IMR-90 (cell line): ENCODE measurements at regions not wholly inside any gene's neighbourhood (a gene's known extent, or its start where the extent isn't known, plus 50 kb on each side); places are given as distances from the start of the nearest gene placed in this dataset.

Experiments
- ATAC-seq: fragments of 200-7000 bp; cut with Tn5 transposase; 2 replicates; pipeline ENCODE4 v1.9.1; 2020; ENCODE audit warnings: low read depth, mild to moderate bottlenecking, moderate library complexity
- BruUV-seq: library from RNA; stranded (reverse); fragments of 400-500 nt; replicated peaks from 2 replicates; lab custom pipeline; 2021; lab: Mats Ljungman, UMichigan
- CTCF ChIA-PET: fragments of 300-600 bp; formaldehyde crosslinking; extraction: SDS; loops from one replicate; lab custom pipeline; 2021; ENCODE audit warnings: antibody characterized with exemption; lab: Yijun Ruan, JAX
- POLR2A ChIA-PET: fragments of 300-600 bp; sonication (Branson Sonifier 250); formaldehyde crosslinking; loops from one replicate; lab custom pipeline; 2022; ENCODE audit warnings: antibody characterized with exemption; ENCODE audit not compliant: unreplicated experiment; lab: Charles Lee
- DNase-seq: peaks from one replicate; pipeline ENCODE4 v3.0.0; 2013
- H2AFZ ChIP-seq: replicated peaks from 2 replicates; pipeline ENCODE3; 2013; ENCODE audit warnings: low read length, mild to moderate bottlenecking; ENCODE audit not compliant: poor library complexity
- H2AK5ac ChIP-seq: 2 replicates; pipeline ENCODE4 v1.6.1; 2013; ENCODE audit warnings: low read depth, low read length, inconsistent platforms
- H2AK9ac ChIP-seq: replicated peaks from 2 replicates; pipeline ENCODE3; 2013; ENCODE audit warnings: mild to moderate bottlenecking, low read depth, low read length, moderate library complexity; ENCODE audit not compliant: poor library complexity
- H2BK120ac ChIP-seq: 2 replicates; pipeline ENCODE4 v1.6.1; 2013; ENCODE audit warnings: low read depth, low read length, inconsistent platforms
- H2BK15ac ChIP-seq: 3 replicates; pipeline ENCODE4 v1.6.1; 2013; ENCODE audit warnings: low read depth, low read length, inconsistent platforms
- H2BK20ac ChIP-seq: 2 replicates; pipeline ENCODE4 v1.6.1; 2013; ENCODE audit warnings: low read depth, mild to moderate bottlenecking, inconsistent platforms, low read length, moderate library complexity
- H2BK5ac ChIP-seq: 2 replicates; pipeline ENCODE4 v1.6.1; 2013; ENCODE audit warnings: mild to moderate bottlenecking, low read depth, low read length, inconsistent platforms; ENCODE audit not compliant: poor library complexity, severe bottlenecking
- H3K14ac ChIP-seq: replicated peaks from 2 replicates; pipeline ENCODE4 v1.6.1; 2013; ENCODE audit warnings: low read depth, low read length, inconsistent platforms
- H3K18ac ChIP-seq: 2 replicates; pipeline ENCODE4 v1.6.1; 2013; ENCODE audit warnings: low read depth, low read length, control low read depth
- H3K23ac ChIP-seq: 2 replicates; pipeline ENCODE4 v1.6.1; 2013; ENCODE audit warnings: low read depth, low read length, inconsistent platforms
- H3K27ac ChIP-seq: 2 replicates; pipeline ENCODE4 v1.5.1; 2013; ENCODE audit warnings: mild to moderate bottlenecking, control low read depth, low read length; ENCODE audit not compliant: insufficient read depth
- H3K27me3 ChIP-seq: 2 replicates; pipeline ENCODE4 v1.6.1; 2013; ENCODE audit warnings: low read length; ENCODE audit not compliant: control insufficient read depth, insufficient read depth
- H3K36me3 ChIP-seq: 2 replicates; pipeline ENCODE4 v1.6.1; 2013; ENCODE audit warnings: low read length, mixed read lengths; ENCODE audit not compliant: control insufficient read depth, insufficient read depth
- H3K4ac ChIP-seq: 2 replicates; pipeline ENCODE4 v1.6.1; 2013; ENCODE audit warnings: low read depth, low read length, inconsistent platforms
- H3K4me1 ChIP-seq: 2 replicates; pipeline ENCODE4 v1.6.1; 2013; ENCODE audit warnings: low read length, mixed read lengths; ENCODE audit not compliant: control insufficient read depth, insufficient read depth
- H3K4me2 ChIP-seq: 2 replicates; pipeline ENCODE4 v1.6.1; 2013; ENCODE audit warnings: low read depth, mild to moderate bottlenecking, control low read depth, low read length, moderate library complexity
- H3K4me3 ChIP-seq: 2 replicates; pipeline ENCODE4 v1.5.1; 2013; ENCODE audit warnings: low read depth, mild to moderate bottlenecking, control low read depth, low read length, moderate library complexity; ENCODE audit not compliant: insufficient read depth
- H3K56ac ChIP-seq: 2 replicates; pipeline ENCODE4 v1.6.1; 2013; ENCODE audit warnings: low read length, inconsistent platforms; ENCODE audit not compliant: insufficient read depth; ENCODE audit errors: extremely low read depth
- H3K79me1 ChIP-seq, 2 experiments: 2 replicates each; pipeline ENCODE4 v1.6.1; 2013; ENCODE audit warnings: low read length in 2 of 2, inconsistent platforms in 1 of 2, low read depth in 1 of 2
- H3K9ac ChIP-seq: 2 replicates; pipeline ENCODE4 v1.6.1; 2013; ENCODE audit warnings: low read depth, low read length, control low read depth
- H3K9me1 ChIP-seq: 2 replicates; pipeline ENCODE4 v1.6.1; 2013; ENCODE audit warnings: low read length, inconsistent platforms; ENCODE audit not compliant: insufficient read depth
- H3K9me3 ChIP-seq: 2 replicates; pipeline ENCODE4 v1.6.1; 2013; ENCODE audit warnings: low read length; ENCODE audit not compliant: control insufficient read depth, insufficient read depth
- H4K20me1 ChIP-seq: 2 replicates; pipeline ENCODE4 v1.6.1; 2013; ENCODE audit warnings: low read length, inconsistent platforms; ENCODE audit not compliant: insufficient read depth
- H4K5ac ChIP-seq: 2 replicates; pipeline ENCODE4 v1.6.1; 2013; ENCODE audit warnings: mild to moderate bottlenecking, low read depth, low read length, control low read depth
- H4K8ac ChIP-seq, 2 experiments: 2 replicates each; pipeline ENCODE4 v1.6.1; 2013; ENCODE audit warnings: low read depth in 2 of 2, low read length in 2 of 2, control low read depth in 1 of 2, inconsistent platforms in 1 of 2
- H4K91ac ChIP-seq: 2 replicates; pipeline ENCODE4 v1.6.1; 2013; ENCODE audit warnings: low read depth, low read length, inconsistent platforms; ENCODE audit not compliant: insufficient read depth
- BHLHE40 ChIP-seq: fragments of 150-350 bp; IDR thresholded peaks from 2 replicates; pipeline ENCODE4 v1.6.1; 2016; ENCODE audit warnings: mild to moderate bottlenecking, low read depth, low read length
- CHD1 ChIP-seq: IDR thresholded peaks from 2 replicates; pipeline ENCODE4 v1.6.1; 2012; ENCODE audit warnings: low read depth, low read length, improper control_type of control experiment
- MAFK ChIP-seq: IDR thresholded peaks from 2 replicates; pipeline ENCODE4 v1.6.1; 2012; ENCODE audit warnings: low read depth, low read length, improper control_type of control experiment
- POLR2A ChIP-seq: IDR thresholded peaks from 2 replicates; pipeline ENCODE4 v1.6.1; 2012; ENCODE audit warnings: mild to moderate bottlenecking, low read depth, low read length
- RCOR1 ChIP-seq: IDR thresholded peaks from 2 replicates; pipeline ENCODE4 v1.6.1; 2012; ENCODE audit warnings: mild to moderate bottlenecking, low read length, improper control_type of control experiment; ENCODE audit not compliant: insufficient replicate concordance
- WGBS, 2 experiments: methylation state at CpG; one replicate each; pipeline versions ENCODE4 v1.1.5 to v1.1.7; 2013; ENCODE audit warnings: missing lambda C conversion rate in 2 of 2; ENCODE audit not compliant: insufficient read length in 1 of 2; ENCODE audit errors: extremely low coverage in 2 of 2; 5-methylcytosine and 5-hydroxymethylcytosine counted together
- dilution Hi-C: fragments of 300-500 bp; cut with HindIII; formaldehyde crosslinking; loops from one replicate; pipeline ENCODE4 v1.14.3; 2018; ENCODE audit warnings: low sequenced_read_pairs; ENCODE audit not compliant: unreplicated experiment
- in situ Hi-C: fragments of 300-500 bp; cut with MboI; formaldehyde crosslinking; loops from 3 replicates; pipeline ENCODE4 v1.14.3; 2019; ENCODE audit warnings: low sequenced_read_pairs, inconsistent platforms, mixed read lengths
- intact Hi-C: fragments of 100-400 bp; cut with micrococcal nuclease; formaldehyde crosslinking; loops from 2 replicates; pipeline ENCODE4 v1.10.0; 2022
- TF ChIP-seq, protein P1 (sequence below): conservative IDR thresholded peaks from 2 replicates; pipeline ENCODE4 v1.5.1; 2012; ENCODE audit warnings: mild to moderate bottlenecking, low read depth, low read length, improper control_type of control experiment

GRCh38 chr1:67892476-67893125, 59.3 kb upstream of the GNG12 start:
- Histone ChIP-seq H3K79me1 (no peaks in the 10 kb centered on the region), H3K23ac (no peak overlapping the region; the same call in 1 of the 2 replicates), H2AK9ac (no peak overlapping the region), H2BK15ac (peak overlapping the region; percentile 77; the same call in 1 of the 3 replicates), H4K5ac (no peak overlapping the region), H3K9me3 (no peaks in the 10 kb centered on the region), H4K20me1 (no peaks in the 10 kb centered on the region), H2BK5ac (no peak overlapping the region), H4K91ac (no peak overlapping the region), H3K9me1 (peaks cover 16% of the 10 kb centered on the region; the same call in 1 of the 2 replicates), H3K18ac (no peak overlapping the region; the same call in 1 of the 2 replicates), H2AFZ (no peak overlapping the region), H3K4me2 (no peak overlapping the region), H2BK20ac (no peak overlapping the region), H3K4me3 (no peak overlapping the region), H3K9ac (no peak overlapping the region), H2AK5ac (peak overlapping the region; percentile 25; the same call in 1 of the 2 replicates), H3K4ac (no peak overlapping the region), H3K4me1 (peaks cover 20% of the 10 kb centered on the region), H3K56ac (no peak overlapping the region), H4K8ac (0 out of 4 replicates have a peak overlapping the region, but pooled peaks of 1 of the 2 experiments have one; percentile 5), H3K14ac (peak overlapping the region; percentile 66), H2BK120ac (peak overlapping the region; percentile 75; the same call in 1 of the 2 replicates), H3K27ac (no peak overlapping the region), H3K27me3 (no peaks in the 10 kb centered on the region), H3K36me3 (no peaks in the 10 kb centered on the region)
- intact Hi-C loops (no loop called here), in situ Hi-C loops (no loop called here), dilution Hi-C loops (no loop called here)
- ATAC-seq (no peak), DNase-seq (peak; percentile 48)
- TF ChIP-seq POLR2A (no peak), RCOR1 (no peak), MAFK (no peak), BHLHE40 (no peak), CHD1 (no peak)
- TF ChIP-seq, protein P1, sequence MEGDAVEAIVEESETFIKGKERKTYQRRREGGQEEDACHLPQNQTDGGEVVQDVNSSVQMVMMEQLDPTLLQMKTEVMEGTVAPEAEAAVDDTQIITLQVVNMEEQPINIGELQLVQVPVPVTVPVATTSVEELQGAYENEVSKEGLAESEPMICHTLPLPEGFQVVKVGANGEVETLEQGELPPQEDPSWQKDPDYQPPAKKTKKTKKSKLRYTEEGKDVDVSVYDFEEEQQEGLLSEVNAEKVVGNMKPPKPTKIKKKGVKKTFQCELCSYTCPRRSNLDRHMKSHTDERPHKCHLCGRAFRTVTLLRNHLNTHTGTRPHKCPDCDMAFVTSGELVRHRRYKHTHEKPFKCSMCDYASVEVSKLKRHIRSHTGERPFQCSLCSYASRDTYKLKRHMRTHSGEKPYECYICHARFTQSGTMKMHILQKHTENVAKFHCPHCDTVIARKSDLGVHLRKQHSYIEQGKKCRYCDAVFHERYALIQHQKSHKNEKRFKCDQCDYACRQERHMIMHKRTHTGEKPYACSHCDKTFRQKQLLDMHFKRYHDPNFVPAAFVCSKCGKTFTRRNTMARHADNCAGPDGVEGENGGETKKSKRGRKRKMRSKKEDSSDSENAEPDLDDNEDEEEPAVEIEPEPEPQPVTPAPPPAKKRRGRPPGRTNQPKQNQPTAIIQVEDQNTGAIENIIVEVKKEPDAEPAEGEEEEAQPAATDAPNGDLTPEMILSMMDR = no peak
- POLR2A ChIA-PET = no interaction called here
- no TSS peak for BruUV-seq
- CTCF ChIA-PET = interaction anchor here (0.6 kb wide), 1 partner anchor 118 kb away, joined by 3 read pairs; no protein-coding TSS in a partner anchor
- WGBS, 2 experiments = 40% methylated on average over 1 of the region's 3 CpGs; no CpG with 5 or more reads in 1 of the 2 experiments
